HepG2 (cell line): ENCODE measurements at regions not wholly inside any gene's neighbourhood (a gene's known extent, or its start where the extent isn't known, plus 50 kb on each side); places are given as distances from the start of the nearest gene placed in this dataset.

Experiments
- ATAC-seq: fragments of 200-7000 bp; cut with Tn5 transposase; 3 replicates; pipeline ENCODE4 v1.9.1; 2020; ENCODE audit warnings: mild to moderate bottlenecking, moderate library complexity
- BruUV-seq: library from RNA; stranded (reverse); fragments of 400-500 nt; replicated peaks from 2 replicates; lab custom pipeline; 2021; lab: Mats Ljungman, UMichigan
- CTCF ChIA-PET: fragments of 300-600 bp; formaldehyde crosslinking; extraction: SDS; loops from one replicate; lab custom pipeline; 2021; ENCODE audit warnings: low total read pairs, inconsistent platforms, low intra/inter-chr PET ratio; lab: Yijun Ruan, JAX
- POLR2A ChIA-PET: fragments of 350-600 bp; sonication (Branson Sonifier 250); formaldehyde crosslinking; loops from one replicate; lab custom pipeline; 2020; ENCODE audit warnings: antibody characterized with exemption, inconsistent platforms; lab: Yijun Ruan, JAX
- DNase-seq: peaks from one replicate; pipeline ENCODE4 v3.0.0-alpha.2; 2015; ENCODE audit warnings: low spot score
- FAIRE-seq: peaks from 3 replicates; lab custom pipeline; 2011; peaks lifted over from hg19 to GRCh38; lab: Jason Lieb, UNC
- H2AFZ ChIP-seq: one replicate; pipeline ENCODE4 v1.6.1; 2011; ENCODE audit warnings: low read length, inconsistent platforms
- H3K27ac ChIP-seq: fragments of 300-600 bp; 3 replicates; pipeline ENCODE4 v1.8.0; 2011; ENCODE audit warnings: mixed run types, mild to moderate bottlenecking, mixed read lengths, low read length, inconsistent platforms; ENCODE audit not compliant: insufficient read depth; ENCODE audit errors: extremely low read length
- H3K27me3 ChIP-seq, 2 experiments: fragments of 200-600 bp in 1 of 2; 2 replicates in 1 of 2; 3 replicates in 1 of 2; pipeline versions ENCODE4 v1.6.0 to v1.8.0; 2011; ENCODE audit warnings: low read length in 2 of 2, mild to moderate bottlenecking in 2 of 2, moderate library complexity in 2 of 2, inconsistent platforms in 1 of 2; ENCODE audit not compliant: insufficient read depth in 2 of 2, control insufficient read depth in 1 of 2
- H3K36me3 ChIP-seq, 2 experiments: fragments of 200-600 bp in 1 of 2; replicated peaks in 1 of 2; 2 replicates in 1 of 2; 3 replicates in 1 of 2; pipeline versions ENCODE4 v1.5.1 to v1.8.0; 2011; ENCODE audit warnings: low read length in 2 of 2, inconsistent platforms in 1 of 2; ENCODE audit not compliant: insufficient read depth in 2 of 2, control insufficient read depth in 1 of 2
- H3K4me1 ChIP-seq: 2 replicates; pipeline ENCODE4 v1.5.1; 2012; ENCODE audit warnings: low read length, inconsistent platforms; ENCODE audit not compliant: insufficient read depth
- H3K4me2 ChIP-seq: 2 replicates; pipeline ENCODE4 v1.6.0; 2011; ENCODE audit warnings: low read depth, low read length, inconsistent platforms
- H3K4me3 ChIP-seq, 3 experiments: fragments of 200-600 bp in 1 of 3; sonication (generic), shearing (Covaris generic) in 1 of 3; replicated peaks in 1 of 3; 2 replicates each; pipeline ENCODE4 v1.5.1; 2011 to 2016; ENCODE audit warnings: low read length in 3 of 3, inconsistent platforms in 2 of 3, low read depth in 2 of 3, mild to moderate bottlenecking in 2 of 3, control low read depth in 1 of 3, mixed read lengths in 1 of 3; ENCODE audit not compliant: insufficient read depth in 1 of 3
- H3K79me2 ChIP-seq: one replicate; pipeline ENCODE4 v1.6.1; 2011; ENCODE audit warnings: low read length, inconsistent platforms; ENCODE audit not compliant: insufficient read depth
- H3K9ac ChIP-seq: 2 replicates; pipeline ENCODE4 v1.6.0; 2011; ENCODE audit warnings: mild to moderate bottlenecking, low read depth, low read length, inconsistent platforms; ENCODE audit not compliant: insufficient read depth
- H3K9me3 ChIP-seq: 2 replicates; pipeline ENCODE4 v1.5.1; 2012; ENCODE audit warnings: mild to moderate bottlenecking, low read length
- H4K20me1 ChIP-seq: 2 replicates; pipeline ENCODE4 v1.6.0; 2011; ENCODE audit warnings: inconsistent platforms, mild to moderate bottlenecking, low read length, moderate library complexity; ENCODE audit not compliant: insufficient read depth
- CBX1 ChIP-seq: IDR thresholded peaks from one replicate; pipeline ENCODE4 v1.6.1; 2016; ENCODE audit warnings: antibody characterized with exemption, low read depth
- HNRNPLL ChIP-seq: fragments of 200-400 bp; formaldehyde crosslinking; IDR thresholded peaks from 2 replicates; pipeline ENCODE4 v1.6.1; 2017; ENCODE audit warnings: mild to moderate bottlenecking, low read depth, low read length; ENCODE audit not compliant: poor library complexity, severe bottlenecking
- KLF16 ChIP-seq, 2 experiments: sonication (generic) in 1 of 2; formaldehyde crosslinking in 1 of 2; IDR thresholded peaks; 2 replicates each; pipeline versions ENCODE4 v1.6.1 to v1.8.0; 2016 to 2023; ENCODE audit warnings: missing genetic modification reagents in 2 of 2, missing compliant biosample characterization in 1 of 2
- LCORL ChIP-seq, 2 experiments: fragments of 450-650 bp in 1 of 2; sonication (generic) in 1 of 2; formaldehyde crosslinking in 1 of 2; IDR thresholded peaks; 2 replicates each; pipeline versions ENCODE4 v1.5.0 to v1.6.1; 2017 to 2020; ENCODE audit warnings: antibody characterized with exemption in 1 of 2, missing genetic modification reagents in 1 of 2
- POLR2AphosphoS2 ChIP-seq: IDR thresholded peaks from 2 replicates; pipeline ENCODE4 v1.6.1; 2011; ENCODE audit warnings: low read depth, low read length, improper control_type of control experiment
- SIN3A ChIP-seq: IDR thresholded peaks from 2 replicates; pipeline ENCODE4 v1.6.1; 2011; ENCODE audit warnings: low read depth, mild to moderate bottlenecking, control low read depth, low read length, borderline replicate concordance
- SIX1 ChIP-seq: sonication (generic); formaldehyde crosslinking; IDR thresholded peaks from 2 replicates; pipeline ENCODE4 v1.4.0; 2020; ENCODE audit warnings: missing genetic modification reagents, borderline replicate concordance
- YY1 ChIP-seq: IDR thresholded peaks from 2 replicates; pipeline ENCODE4 v1.6.1; 2011; ENCODE audit warnings: low read length, low read depth, moderate library complexity, mild to moderate bottlenecking; ENCODE audit not compliant: insufficient read depth, insufficient replicate concordance
- ZBTB37 ChIP-seq: sonication (generic); formaldehyde crosslinking; IDR thresholded peaks from 2 replicates; pipeline ENCODE4 v1.4.0; 2020; ENCODE audit warnings: mild to moderate bottlenecking, missing genetic modification reagents
- ZNF3 ChIP-seq: IDR thresholded peaks from 2 replicates; pipeline ENCODE4 v1.7.0; 2017; ENCODE audit warnings: inconsistent platforms
- ZNF891 ChIP-seq: sonication (generic); formaldehyde crosslinking; IDR thresholded peaks from 2 replicates; pipeline ENCODE4 v1.5.0; 2020; ENCODE audit warnings: mild to moderate bottlenecking, missing genetic modification reagents
- ZSCAN22 ChIP-seq: sonication (generic); formaldehyde crosslinking; IDR thresholded peaks from 2 replicates; pipeline ENCODE4 v1.4.0; 2020; ENCODE audit warnings: mild to moderate bottlenecking, missing genetic modification reagents
- WGBS: methylation state at CpG from one replicate; pipeline ENCODE4 v1.1.6; 2017; ENCODE audit warnings: low lambda C conversion rate; 5-methylcytosine and 5-hydroxymethylcytosine counted together
- in situ Hi-C: cut with HindIII; loops from 2 replicates; pipeline ENCODE4 v1.10.0; 2017; ENCODE audit warnings: low pct_unique_long_range_greater_than_20kb; ENCODE audit not compliant: extremely low pct_ligation_motif_present
- intact Hi-C: fragments of 100-400 bp; cut with micrococcal nuclease; formaldehyde crosslinking; loops from one replicate; pipeline ENCODE4 v1.10.0; 2022; ENCODE audit not compliant: unreplicated experiment
- TF ChIP-seq, protein P1 (sequence below): sonication (generic); formaldehyde crosslinking; IDR thresholded peaks from 2 replicates; pipeline ENCODE4 v1.4.0; 2020; ENCODE audit warnings: mild to moderate bottlenecking, low read depth, missing genetic modification reagents
- TF ChIP-seq, protein P2 (sequence below): sonication (generic); formaldehyde crosslinking; IDR thresholded peaks from 2 replicates; pipeline ENCODE4 v1.8.1; 2023; ENCODE audit warnings: mild to moderate bottlenecking, missing genetic modification reagents
- TF ChIP-seq, protein P3 (sequence below): sonication (generic); formaldehyde crosslinking; conservative IDR thresholded peaks from 2 replicates; pipeline ENCODE4 v1.5.0; 2020; ENCODE audit warnings: missing genetic modification reagents
- TF ChIP-seq, protein P4 (sequence below): sonication (generic); formaldehyde crosslinking; IDR thresholded peaks from 2 replicates; pipeline ENCODE4 v1.8.1; 2023; ENCODE audit warnings: missing genetic modification reagents, inconsistent platforms, borderline replicate concordance

DNA sequence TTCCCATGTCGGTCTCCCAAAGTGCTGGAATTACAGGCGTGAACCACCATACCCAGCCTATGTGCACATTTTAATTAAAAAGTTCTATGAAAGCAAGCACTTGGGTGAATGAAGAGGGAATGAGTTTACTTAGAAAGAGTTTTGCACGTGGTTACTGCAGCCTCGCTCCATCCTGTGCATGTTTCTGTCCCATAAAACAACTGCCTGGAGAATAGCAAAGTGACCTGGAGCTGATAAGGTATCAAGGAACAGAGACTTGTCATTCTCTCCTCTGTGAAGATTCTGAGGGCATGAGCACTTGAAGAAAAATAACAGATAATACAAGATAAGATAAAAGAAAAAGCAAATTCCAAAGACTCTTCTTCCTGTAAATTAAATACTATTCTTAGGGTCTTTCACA, 112.2 kb upstream of the JCAD start (continued):
- TF ChIP-seq, protein P1, sequence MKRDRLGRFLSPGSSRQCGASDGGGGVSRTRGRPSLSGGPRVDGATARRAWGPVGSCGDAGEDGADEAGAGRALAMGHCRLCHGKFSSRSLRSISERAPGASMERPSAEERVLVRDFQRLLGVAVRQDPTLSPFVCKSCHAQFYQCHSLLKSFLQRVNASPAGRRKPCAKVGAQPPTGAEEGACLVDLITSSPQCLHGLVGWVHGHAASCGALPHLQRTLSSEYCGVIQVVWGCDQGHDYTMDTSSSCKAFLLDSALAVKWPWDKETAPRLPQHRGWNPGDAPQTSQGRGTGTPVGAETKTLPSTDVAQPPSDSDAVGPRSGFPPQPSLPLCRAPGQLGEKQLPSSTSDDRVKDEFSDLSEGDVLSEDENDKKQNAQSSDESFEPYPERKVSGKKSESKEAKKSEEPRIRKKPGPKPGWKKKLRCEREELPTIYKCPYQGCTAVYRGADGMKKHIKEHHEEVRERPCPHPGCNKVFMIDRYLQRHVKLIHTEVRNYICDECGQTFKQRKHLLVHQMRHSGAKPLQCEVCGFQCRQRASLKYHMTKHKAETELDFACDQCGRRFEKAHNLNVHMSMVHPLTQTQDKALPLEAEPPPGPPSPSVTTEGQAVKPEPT (CRISPR knock-in tag): no peak

GRCh38 chr10:30170814-30171213, 111.4 kb upstream of the JCAD start:
- BruUV-seq: no TSS peak
- POLR2A ChIA-PET: no interaction called here
- H3K4me2 ChIP-seq: no peak overlapping the region
- H3K27ac ChIP-seq: no peak overlapping the region
- H2AFZ ChIP-seq: no peak overlapping the region
- no peaks in the 10 kb centered on the region for H3K36me3 ChIP-seq
- H3K9me3 ChIP-seq: no peaks in the 10 kb centered on the region
- WGBS: 91% methylated on average over 3 of the region's 3 CpGs
- H3K9ac ChIP-seq: no peak overlapping the region
- intact Hi-C loops (no loop called here), in situ Hi-C loops (no loop called here)
- no peaks in the 10 kb centered on the region for H4K20me1 ChIP-seq
- no peak overlapping the region for H3K4me3 ChIP-seq
- no peaks in the 10 kb centered on the region for H3K4me1 ChIP-seq
- FAIRE-seq: no peak
- DNase-seq: no peak
- CTCF ChIA-PET: no interaction called here
- no peak for ATAC-seq
- no peaks in the 10 kb centered on the region for H3K79me2 ChIP-seq
- H3K27me3 ChIP-seq: no peaks in the 10 kb centered on the region
- TF ChIP-seq HNRNPLL (no peak), ZNF3 (CRISPR knock-in tag) (no peak), ZSCAN22 (no peak), YY1 (no peak), SIN3A (no peak), KLF16 (CRISPR knock-in tag; IDR thresholded peaks at IDR 0.05) (no peak), LCORL (IDR thresholded peaks at IDR 0.05) (no peak), LCORL (CRISPR knock-in tag; IDR thresholded peaks at IDR 0.05) (no peak), ZBTB37 (CRISPR knock-in tag) (no peak), CBX1 (no peak), POLR2AphosphoS2 (no peak), SIX1 (CRISPR knock-in tag) (no peak), ZNF891 (no peak)
- TF ChIP-seq, protein P2, sequence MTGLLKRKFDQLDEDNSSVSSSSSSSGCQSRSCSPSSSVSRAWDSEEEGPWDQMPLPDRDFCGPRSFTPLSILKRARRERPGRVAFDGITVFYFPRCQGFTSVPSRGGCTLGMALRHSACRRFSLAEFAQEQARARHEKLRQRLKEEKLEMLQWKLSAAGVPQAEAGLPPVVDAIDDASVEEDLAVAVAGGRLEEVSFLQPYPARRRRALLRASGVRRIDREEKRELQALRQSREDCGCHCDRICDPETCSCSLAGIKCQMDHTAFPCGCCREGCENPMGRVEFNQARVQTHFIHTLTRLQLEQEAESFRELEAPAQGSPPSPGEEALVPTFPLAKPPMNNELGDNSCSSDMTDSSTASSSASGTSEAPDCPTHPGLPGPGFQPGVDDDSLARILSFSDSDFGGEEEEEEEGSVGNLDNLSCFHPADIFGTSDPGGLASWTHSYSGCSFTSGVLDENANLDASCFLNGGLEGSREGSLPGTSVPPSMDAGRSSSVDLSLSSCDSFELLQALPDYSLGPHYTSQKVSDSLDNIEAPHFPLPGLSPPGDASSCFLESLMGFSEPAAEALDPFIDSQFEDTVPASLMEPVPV (CRISPR knock-in tag): no peak
- TF ChIP-seq, protein P3, sequence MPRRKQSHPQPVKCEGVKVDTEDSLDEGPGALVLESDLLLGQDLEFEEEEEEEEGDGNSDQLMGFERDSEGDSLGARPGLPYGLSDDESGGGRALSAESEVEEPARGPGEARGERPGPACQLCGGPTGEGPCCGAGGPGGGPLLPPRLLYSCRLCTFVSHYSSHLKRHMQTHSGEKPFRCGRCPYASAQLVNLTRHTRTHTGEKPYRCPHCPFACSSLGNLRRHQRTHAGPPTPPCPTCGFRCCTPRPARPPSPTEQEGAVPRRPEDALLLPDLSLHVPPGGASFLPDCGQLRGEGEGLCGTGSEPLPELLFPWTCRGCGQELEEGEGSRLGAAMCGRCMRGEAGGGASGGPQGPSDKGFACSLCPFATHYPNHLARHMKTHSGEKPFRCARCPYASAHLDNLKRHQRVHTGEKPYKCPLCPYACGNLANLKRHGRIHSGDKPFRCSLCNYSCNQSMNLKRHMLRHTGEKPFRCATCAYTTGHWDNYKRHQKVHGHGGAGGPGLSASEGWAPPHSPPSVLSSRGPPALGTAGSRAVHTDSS (CRISPR knock-in tag): no peak
- TF ChIP-seq, protein P4, sequence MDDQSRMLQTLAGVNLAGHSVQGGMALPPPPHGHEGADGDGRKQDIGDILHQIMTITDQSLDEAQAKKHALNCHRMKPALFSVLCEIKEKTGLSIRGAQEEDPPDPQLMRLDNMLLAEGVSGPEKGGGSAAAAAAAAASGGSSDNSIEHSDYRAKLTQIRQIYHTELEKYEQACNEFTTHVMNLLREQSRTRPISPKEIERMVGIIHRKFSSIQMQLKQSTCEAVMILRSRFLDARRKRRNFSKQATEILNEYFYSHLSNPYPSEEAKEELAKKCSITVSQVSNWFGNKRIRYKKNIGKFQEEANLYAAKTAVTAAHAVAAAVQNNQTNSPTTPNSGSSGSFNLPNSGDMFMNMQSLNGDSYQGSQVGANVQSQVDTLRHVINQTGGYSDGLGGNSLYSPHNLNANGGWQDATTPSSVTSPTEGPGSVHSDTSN (CRISPR knock-in tag): no peak
